IgD-negative memory B cell (primary cell): ENCODE measurements at regions not wholly inside any gene's neighbourhood (a gene's known extent, or its start where the extent isn't known, plus 50 kb on each side); places are given as distances from the start of the nearest gene placed in this dataset.

Experiments
- H3K27ac Mint-ChIP-seq, 3 donors: one replicate each; pipeline ENCODE4 v1.8.0; 2020 to 2022; ENCODE audit warnings: mild to moderate bottlenecking in 3 of 3, mixed read lengths in 3 of 3, moderate library complexity in 1 of 3
- H3K27me3 Mint-ChIP-seq: one replicate; pipeline ENCODE4 v1.8.0; 2021; ENCODE audit warnings: mixed read lengths
- H3K36me3 Mint-ChIP-seq: one replicate; pipeline ENCODE4 v1.8.0; 2020; ENCODE audit warnings: mild to moderate bottlenecking, mixed read lengths
- H3K4me1 Mint-ChIP-seq, 3 donors: one replicate each; pipeline ENCODE4 v1.8.0; 2020 to 2022; ENCODE audit warnings: mixed read lengths in 3 of 3, mild to moderate bottlenecking in 1 of 3
- H3K4me3 Mint-ChIP-seq, 4 donors: one replicate each; pipeline ENCODE4 v1.8.0; 2020 to 2022; ENCODE audit warnings: mild to moderate bottlenecking in 4 of 4, mixed read lengths in 4 of 4, moderate library complexity in 3 of 4
- H3K9me3 Mint-ChIP-seq, 3 donors: one replicate each; pipeline ENCODE4 v1.8.0; 2020 to 2021; ENCODE audit warnings: mixed read lengths in 3 of 3, mild to moderate bottlenecking in 1 of 3

DNA sequence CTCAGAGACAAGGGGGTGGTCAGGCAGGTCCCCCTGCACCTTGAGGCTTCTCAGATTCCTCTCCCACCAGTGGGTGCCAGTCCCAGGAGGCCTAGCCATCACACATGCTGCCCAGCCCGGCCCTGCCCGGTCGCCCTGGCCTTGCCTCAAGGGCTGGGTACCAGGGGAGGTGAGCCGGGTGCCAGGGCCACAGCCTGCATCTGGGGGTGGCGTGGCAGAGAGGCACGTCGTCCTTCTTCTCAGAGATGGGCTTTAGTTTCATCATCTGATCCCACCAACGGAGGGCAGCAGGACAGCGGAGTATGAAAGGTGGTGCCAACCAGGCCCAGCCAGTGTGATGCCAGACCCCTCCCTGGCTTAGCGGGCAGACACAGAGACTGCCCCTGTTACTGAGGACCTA lies 161.7 kb downstream of the TFCP2L1 start:
- Mint-ChIP-seq H3K36me3 (no peaks in the 10 kb centered on the region), H3K27ac (no peak overlapping the region), H3K27me3 (no peaks in the 10 kb centered on the region), H3K4me3 (no peak overlapping the region), H3K4me1 (peaks cover 0 to 2% (median 0%) of the 10 kb centered on the region in 3 donors), H3K9me3 (no peaks in the 10 kb centered on the region)

DNA sequence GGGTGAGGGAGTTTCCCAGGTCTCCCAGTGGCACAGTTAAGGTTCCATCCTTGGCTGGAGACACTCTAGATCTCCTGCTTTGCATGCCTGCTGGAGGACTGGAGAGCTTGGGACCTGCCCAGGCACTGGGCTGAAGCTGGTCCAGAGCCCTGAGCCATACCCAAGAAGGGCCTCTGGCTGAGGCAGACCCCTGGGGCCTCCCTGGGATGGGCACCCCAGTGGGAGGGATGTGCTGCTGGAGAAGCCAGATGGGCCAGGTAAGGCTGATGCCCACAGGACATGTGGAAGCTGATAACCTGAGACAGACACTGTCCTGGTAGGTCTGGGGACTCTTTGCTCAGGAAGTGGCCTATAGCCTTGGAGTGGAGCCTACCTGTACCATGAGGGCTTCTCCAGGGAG lies 160.7 kb downstream of the TFCP2L1 start:
- Mint-ChIP-seq H3K4me3 (no peak overlapping the region), H3K27me3 (no peaks in the 10 kb centered on the region), H3K4me1 (peaks cover 0 to 2% (median 0%) of the 10 kb centered on the region in 3 donors), H3K36me3 (no peaks in the 10 kb centered on the region), H3K27ac (no peak overlapping the region), H3K9me3 (no peaks in the 10 kb centered on the region)

DNA sequence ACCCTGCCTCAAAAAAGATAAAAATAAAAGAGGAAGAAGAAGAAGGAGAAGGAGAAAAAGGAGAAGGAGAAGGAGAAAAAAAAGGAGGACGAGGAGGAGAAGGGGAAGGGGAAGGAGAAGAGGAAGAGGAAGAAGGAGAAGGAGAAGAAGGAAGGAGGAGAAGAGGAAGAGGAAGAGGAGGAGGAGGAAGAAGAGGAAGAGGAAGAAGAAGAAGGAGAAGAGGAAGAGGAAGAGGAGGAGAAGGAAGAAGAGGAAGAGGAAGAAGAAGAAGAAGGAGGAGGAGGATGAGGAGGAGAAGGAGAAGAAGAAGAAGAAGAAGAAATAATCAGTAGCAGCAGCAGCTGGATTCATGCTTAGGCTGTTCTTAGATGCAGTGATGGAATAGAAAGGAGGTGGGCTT lies 159.7 kb downstream of the TFCP2L1 start:
- no peak overlapping the region for H3K4me3 Mint-ChIP-seq
- no peaks in the 10 kb centered on the region for H3K9me3 Mint-ChIP-seq
- peak overlapping the region in 1 of 3 donors; percentile 74 for H3K27ac Mint-ChIP-seq

DNA sequence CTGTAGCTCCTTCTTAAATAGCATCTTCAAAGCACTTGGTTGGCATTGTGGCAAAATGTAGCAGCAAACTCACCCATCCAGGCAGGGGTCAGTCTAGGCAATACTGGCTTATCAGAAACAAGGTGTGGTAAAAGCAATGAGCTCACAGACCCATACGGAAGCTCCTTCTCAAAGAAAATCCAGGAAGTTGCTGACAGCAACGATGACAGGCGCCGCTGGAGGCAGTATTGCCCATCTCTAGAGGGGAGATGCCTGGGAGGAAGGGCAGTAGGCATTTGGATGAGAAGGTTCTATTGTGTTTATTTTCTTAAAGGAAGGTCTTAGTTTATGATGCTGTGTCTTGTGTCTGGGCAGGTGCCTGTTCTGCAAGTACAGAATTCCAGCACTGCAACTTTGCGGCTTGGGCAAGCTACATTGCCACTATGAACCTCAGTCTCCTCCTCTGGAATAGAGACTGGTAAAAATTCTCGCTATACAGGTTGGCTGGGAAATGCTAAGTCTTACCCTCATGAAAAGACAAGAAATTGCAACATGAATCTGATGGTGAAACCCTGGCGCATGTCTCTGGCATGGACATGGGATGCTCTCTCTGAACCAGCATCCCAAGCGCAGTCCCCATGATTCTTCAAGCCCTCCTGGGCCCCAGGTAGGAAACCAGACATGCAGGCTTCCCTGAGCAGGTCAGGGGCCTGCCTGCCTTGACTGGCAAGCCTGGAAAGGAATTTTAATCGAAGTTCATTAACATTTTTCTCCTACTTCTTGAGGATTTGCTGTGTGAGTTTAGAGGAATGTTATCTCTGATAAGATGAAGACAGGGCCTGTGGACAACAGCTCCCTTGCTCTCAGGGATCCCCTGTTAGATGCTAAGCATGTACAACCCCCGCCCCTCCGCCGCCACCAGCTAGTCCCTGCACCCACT lies 156.0 kb downstream of the TFCP2L1 start:
- Mint-ChIP-seq H3K4me3 (no peak overlapping the region), H3K4me1 (peaks cover 0 to 2% (median 0%) of the 10 kb centered on the region in 3 donors)

More for the DNA sequence above, 159.7 kb downstream of the TFCP2L1 start:
- H3K36me3 Mint-ChIP-seq: no peaks in the 10 kb centered on the region
- H3K4me1 Mint-ChIP-seq: peaks cover 0 to 2% (median 0%) of the 10 kb centered on the region in 3 donors
- H3K27me3 Mint-ChIP-seq: no peaks in the 10 kb centered on the region

DNA sequence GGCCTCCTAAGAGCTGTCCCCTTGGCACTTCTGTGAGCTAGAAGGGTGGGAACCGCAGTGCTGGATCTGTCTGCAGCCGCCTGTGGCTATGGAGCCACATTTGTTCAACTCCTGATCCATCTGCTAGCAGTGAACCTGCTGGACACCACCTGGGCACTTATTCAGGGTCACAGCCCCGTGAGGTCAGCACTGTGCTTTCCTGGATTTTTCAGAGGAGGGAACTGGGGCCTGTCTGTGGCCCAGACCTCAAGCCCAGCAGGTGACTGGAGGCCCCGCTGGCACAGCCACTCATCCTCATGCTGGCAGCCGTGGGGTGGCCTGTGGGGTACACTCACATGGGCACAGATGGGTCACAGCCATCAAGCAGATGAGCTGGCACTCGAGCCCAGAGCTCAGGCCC lies 155.3 kb downstream of the TFCP2L1 start:
- H3K27ac Mint-ChIP-seq: no peak overlapping the region
- H3K9me3 Mint-ChIP-seq: peaks cover 0 to 3% (median 0%) of the 10 kb centered on the region in 3 donors
- H3K36me3 Mint-ChIP-seq: no peaks in the 10 kb centered on the region
- H3K4me3 Mint-ChIP-seq: no peak overlapping the region
- H3K4me1 Mint-ChIP-seq: peaks cover 0 to 2% (median 0%) of the 10 kb centered on the region in 3 donors
- peaks cover 5% of the 10 kb centered on the region for H3K27me3 Mint-ChIP-seq

More for the DNA sequence above, 156.0 kb downstream of the TFCP2L1 start:
- peaks cover 5% of the 10 kb centered on the region for H3K27me3 Mint-ChIP-seq
- H3K27ac Mint-ChIP-seq: no peak overlapping the region
- H3K36me3 Mint-ChIP-seq: no peaks in the 10 kb centered on the region
- H3K9me3 Mint-ChIP-seq: peaks cover 0 to 1% (median 0%) of the 10 kb centered on the region in 3 donors

DNA sequence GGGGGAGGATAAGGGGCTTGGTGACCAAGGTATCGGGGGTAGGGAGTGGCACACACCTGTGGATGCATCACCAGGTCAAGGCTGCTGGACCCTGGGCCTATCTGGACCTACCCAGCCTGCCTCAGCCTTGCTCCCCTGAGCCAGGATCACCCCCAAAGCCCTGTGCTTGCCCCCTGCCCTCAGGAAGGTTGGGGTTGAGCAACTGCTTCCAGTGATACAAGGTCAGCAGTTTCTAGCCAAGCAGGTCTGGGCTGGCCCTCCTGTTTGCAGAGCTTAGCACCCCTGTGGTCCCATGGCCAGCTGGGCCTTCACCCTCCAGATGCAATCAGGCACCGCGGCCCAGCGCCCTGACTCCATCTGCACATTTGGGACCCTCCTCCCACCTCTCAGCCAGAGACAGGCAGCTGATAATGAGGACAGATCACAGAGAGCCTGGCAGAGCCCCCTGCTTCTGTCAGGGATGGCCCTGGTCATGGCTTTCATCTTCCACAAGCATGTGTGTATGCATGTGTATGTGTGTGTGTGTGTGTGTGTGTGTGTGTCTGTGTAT lies 154.6 kb downstream of the TFCP2L1 start:
- no peak overlapping the region for H3K4me3 Mint-ChIP-seq
- H3K36me3 Mint-ChIP-seq: no peaks in the 10 kb centered on the region
- peaks cover 5% of the 10 kb centered on the region for H3K27me3 Mint-ChIP-seq
- H3K27ac Mint-ChIP-seq: no peak overlapping the region
- peaks cover 0 to under 1% (median 0%) of the 10 kb centered on the region in 3 donors for H3K4me1 Mint-ChIP-seq
- peaks cover 0 to 3% (median 0%) of the 10 kb centered on the region in 3 donors for H3K9me3 Mint-ChIP-seq

DNA sequence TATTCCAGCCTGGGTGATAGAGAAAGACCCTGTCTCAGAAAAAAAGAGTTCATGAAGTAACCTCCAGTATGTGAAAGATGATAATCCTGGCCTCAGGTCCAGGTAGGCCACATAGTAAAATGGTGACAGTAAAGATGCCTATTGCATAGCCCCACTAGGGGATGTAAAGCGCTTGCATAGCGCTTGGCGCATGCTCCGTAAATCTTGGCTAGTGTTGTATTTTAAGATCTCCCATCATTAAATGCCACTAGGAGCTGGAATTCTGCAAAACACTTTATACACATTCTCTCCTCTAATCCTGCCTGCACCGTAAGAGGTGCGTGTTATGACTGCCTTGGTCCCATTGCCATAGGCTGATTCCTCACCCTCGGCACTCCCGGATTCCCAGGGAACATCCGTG lies 153.6 kb downstream of the TFCP2L1 start:
- no peak overlapping the region for H3K27ac Mint-ChIP-seq
- no peak overlapping the region for H3K4me3 Mint-ChIP-seq
- peaks cover 0 to 3% (median 0%) of the 10 kb centered on the region in 3 donors for H3K9me3 Mint-ChIP-seq
- H3K27me3 Mint-ChIP-seq: peaks cover 5% of the 10 kb centered on the region
- no peaks in the 10 kb centered on the region for H3K4me1 Mint-ChIP-seq
- no peaks in the 10 kb centered on the region for H3K36me3 Mint-ChIP-seq

DNA sequence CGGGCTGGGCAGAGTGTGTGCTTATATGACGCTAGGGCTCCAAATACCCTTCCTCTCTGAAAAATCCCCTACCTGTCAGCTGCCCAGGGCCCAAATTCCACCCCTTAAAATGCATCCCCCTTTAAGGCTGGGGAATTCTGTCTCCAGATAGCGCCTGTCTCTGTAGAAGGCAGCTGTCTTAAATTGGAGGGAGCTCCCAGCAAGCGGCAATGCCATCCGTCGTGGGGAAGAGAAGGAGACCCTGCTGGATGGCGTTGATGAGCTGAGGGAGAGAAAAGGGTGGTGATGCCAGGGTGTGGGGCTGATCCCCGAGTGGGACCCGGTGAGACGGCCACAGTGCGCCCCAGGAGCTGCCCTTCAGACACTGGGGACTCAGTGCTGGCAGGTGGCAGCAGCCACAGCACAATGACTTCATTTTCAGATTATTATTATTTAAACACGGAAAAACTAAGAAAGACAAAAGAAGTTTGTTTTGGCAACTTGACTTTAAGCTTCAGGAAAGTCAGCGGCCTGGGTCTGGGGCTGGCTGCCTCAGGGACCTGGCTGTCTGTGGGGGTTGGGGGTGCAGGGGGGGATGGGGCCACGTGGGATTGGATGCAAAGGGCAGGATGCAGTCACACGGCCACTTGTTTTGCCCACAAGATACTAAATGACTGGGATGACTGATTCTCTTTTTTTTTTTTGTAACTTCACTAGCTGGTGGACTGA lies 152.8 kb downstream of the TFCP2L1 start:
- Mint-ChIP-seq H3K4me1 (no peaks in the 10 kb centered on the region), H3K36me3 (no peaks in the 10 kb centered on the region), H3K27me3 (peaks cover 5% of the 10 kb centered on the region), H3K9me3 (peaks cover 0 to 3% (median 0%) of the 10 kb centered on the region in 3 donors), H3K27ac (no peak overlapping the region), H3K4me3 (no peak overlapping the region)

DNA sequence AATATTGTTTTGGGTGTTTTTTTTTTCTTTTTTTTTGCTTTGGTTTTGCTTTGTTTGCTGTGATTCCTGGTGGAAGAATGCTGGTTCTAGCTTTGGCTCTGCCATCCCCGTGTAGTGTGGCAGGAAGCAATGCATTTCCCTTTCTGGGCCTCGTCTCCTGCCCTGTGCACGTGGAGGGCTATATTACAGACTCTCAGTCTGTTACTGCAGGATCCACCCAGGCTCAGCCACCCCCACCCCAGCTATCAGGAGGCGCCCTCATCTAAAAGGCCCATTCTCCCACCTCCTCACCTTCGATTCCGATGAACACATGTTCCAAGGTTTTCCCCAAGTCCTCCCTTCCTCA lies 152.3 kb downstream of the TFCP2L1 start:
- H3K9me3 Mint-ChIP-seq: peaks cover 0 to 3% (median 0%) of the 10 kb centered on the region in 3 donors
- H3K27ac Mint-ChIP-seq: no peak overlapping the region
- H3K27me3 Mint-ChIP-seq: peaks cover 5% of the 10 kb centered on the region
- H3K36me3 Mint-ChIP-seq: no peaks in the 10 kb centered on the region
- no peak overlapping the region for H3K4me3 Mint-ChIP-seq
- no peaks in the 10 kb centered on the region for H3K4me1 Mint-ChIP-seq

DNA sequence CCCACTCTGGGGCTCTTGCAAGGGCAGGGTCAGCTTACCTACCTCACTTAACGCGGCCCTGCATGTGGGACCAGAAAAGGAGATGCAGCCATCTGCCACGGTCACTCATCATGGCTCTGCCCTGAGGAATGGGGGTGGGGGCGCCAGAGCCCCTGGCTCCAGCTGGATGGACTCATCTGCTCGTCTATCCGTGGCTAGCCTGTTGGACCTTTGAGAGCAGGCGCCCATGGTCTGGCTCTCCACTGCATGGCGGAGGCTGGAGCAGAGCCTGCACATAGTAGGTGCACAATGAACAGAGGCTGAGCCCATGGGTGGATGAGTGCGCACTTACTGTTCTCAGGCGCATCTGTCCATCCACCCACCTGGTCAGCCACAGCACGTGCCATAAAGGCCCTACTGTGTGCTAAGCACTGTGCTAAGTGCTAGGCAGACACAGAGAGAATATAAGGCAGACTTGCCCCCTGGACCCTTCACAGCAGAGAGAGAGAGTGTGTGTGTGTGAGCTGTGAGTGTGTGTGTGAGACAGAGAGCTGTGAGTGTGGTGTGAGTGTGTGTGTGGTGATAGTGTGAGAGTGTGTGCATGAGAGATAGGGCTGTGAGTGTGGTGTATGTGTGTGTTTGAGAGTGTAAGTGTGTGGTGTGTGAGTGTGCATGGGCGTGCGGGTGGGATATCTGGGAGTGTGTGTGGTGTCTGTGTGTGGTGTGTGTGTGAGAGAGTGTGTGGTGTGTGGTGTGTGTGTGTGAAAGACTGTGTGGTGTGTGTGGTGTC lies 151.3 kb downstream of the TFCP2L1 start:
- no peaks in the 10 kb centered on the region for H3K36me3 Mint-ChIP-seq
- H3K4me3 Mint-ChIP-seq: no peak overlapping the region
- H3K4me1 Mint-ChIP-seq: no peaks in the 10 kb centered on the region
- H3K27me3 Mint-ChIP-seq: peaks cover 5% of the 10 kb centered on the region
- H3K27ac Mint-ChIP-seq: no peak overlapping the region
- peaks cover 0 to 3% (median 3%) of the 10 kb centered on the region in 3 donors for H3K9me3 Mint-ChIP-seq

DNA sequence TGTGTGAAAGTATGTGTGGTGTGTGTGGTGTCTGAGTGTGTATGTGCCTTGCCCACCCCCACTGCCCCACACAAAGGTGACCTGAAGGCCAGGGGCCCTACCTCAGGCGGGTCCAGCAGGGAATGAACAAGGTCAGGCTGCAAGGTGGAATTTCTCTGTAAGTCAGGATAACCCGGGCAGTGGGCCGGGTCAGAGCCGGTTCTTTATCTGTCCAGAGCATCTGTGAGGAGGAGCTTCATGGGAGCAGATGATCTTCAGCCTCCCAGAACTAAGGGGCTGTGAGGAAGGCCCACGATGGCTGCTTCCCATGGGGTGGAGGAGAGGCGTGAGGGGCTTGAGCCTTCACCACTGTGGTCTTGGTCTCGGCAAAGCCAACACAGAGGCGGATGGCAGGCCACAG lies 150.3 kb downstream of the TFCP2L1 start:
- Mint-ChIP-seq H3K9me3 (peaks cover 3 to 6% (median 5%) of the 10 kb centered on the region in 3 donors), H3K27ac (no peak overlapping the region), H3K4me1 (no peaks in the 10 kb centered on the region), H3K27me3 (peaks cover 5% of the 10 kb centered on the region), H3K4me3 (no peak overlapping the region), H3K36me3 (no peaks in the 10 kb centered on the region)

DNA sequence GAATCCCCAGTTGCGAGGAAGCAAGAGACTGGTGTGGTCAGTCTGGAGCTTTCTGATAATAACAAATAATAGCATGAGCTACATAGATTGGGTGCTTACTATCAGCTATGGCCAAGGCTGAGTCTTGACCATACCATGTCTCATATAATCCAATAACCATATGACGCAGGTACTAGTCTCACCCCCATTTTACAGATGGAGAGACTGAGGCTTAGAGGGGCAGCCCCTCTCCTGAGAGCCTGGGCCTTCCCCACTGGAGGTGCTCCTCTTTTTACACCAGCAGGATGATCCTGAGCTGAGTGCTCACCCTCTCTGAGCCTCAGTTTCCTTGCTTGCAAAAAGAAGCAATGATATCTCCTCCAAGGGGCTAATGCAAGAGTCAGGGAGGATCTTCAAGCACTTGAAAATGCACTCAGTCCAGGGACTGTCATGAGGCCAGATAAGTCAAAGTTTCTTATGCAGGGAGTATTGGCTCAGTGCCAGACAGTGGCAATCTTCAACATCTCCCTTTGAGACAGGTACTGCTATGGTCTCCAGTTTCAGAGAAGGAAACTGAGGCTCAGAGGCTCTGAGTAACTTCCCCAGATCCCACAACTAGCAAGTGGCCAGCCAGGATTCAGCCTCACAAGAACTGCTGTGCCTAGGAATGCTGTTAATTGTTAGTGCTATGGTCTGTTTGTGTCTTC lies 149.7 kb downstream of the TFCP2L1 start:
- no peak overlapping the region for H3K4me3 Mint-ChIP-seq
- peaks cover 5% of the 10 kb centered on the region for H3K27me3 Mint-ChIP-seq
- H3K9me3 Mint-ChIP-seq: peaks cover 3 to 6% (median 5%) of the 10 kb centered on the region in 3 donors
- H3K36me3 Mint-ChIP-seq: no peaks in the 10 kb centered on the region
- no peak overlapping the region for H3K27ac Mint-ChIP-seq
- no peaks in the 10 kb centered on the region for H3K4me1 Mint-ChIP-seq

DNA sequence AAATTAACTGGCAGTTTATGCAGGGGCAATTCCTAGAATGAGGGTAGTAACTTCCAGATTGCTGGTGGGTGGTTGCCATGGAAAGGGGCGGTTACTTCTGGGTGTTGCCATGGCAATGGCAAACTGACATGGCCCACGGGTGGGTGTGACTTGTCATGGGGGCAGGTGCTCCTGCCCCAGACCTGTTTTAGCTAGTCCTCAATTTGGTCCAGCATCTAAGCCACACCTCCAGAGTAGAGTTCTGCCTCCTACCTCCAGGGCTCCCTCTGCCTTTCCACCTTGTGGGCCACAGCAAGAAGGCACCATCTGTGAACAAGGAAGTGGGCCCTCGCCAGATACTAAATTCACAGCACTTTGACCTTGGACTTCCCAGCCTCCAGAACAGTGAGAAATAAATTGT lies 148.7 kb downstream of the TFCP2L1 start:
- Mint-ChIP-seq H3K4me1 (no peaks in the 10 kb centered on the region), H3K36me3 (no peaks in the 10 kb centered on the region), H3K27me3 (peaks cover 5% of the 10 kb centered on the region), H3K9me3 (peaks cover 3 to 7% (median 5%) of the 10 kb centered on the region in 3 donors), H3K27ac (no peak overlapping the region), H3K4me3 (no peak overlapping the region)

DNA sequence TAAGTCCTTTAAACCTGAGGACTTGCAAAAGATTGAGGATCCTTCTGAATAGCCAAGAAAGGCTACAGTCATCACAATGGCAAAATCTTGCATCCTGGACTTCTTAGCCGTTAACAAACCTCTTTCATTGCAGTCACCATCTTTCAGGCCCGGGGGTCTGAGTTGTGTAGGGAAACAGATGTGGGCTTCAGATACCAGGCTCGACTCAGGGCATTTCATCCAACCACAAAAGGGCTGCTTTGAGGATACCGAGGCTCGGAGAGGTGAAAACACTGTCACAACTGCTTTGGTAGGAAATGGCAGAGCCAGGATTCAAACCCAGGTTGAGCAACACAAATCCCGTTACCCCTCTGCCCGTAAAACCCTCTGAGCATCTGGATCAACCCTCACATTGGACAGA lies 147.4 kb downstream of the TFCP2L1 start:
- Mint-ChIP-seq H3K9me3 (peaks cover 3 to 7% (median 5%) of the 10 kb centered on the region in 3 donors), H3K4me1 (no peaks in the 10 kb centered on the region), H3K36me3 (peaks cover 2% of the 10 kb centered on the region), H3K4me3 (no peak overlapping the region), H3K27ac (no peak overlapping the region), H3K27me3 (peaks cover 1% of the 10 kb centered on the region)
